SK-N-SH (cell line): ENCODE measurements at regions not wholly inside any gene's neighbourhood (a gene's known extent, or its start where the extent isn't known, plus 50 kb on each side); places are given as distances from the start of the nearest gene placed in this dataset.

ENCODE experiments used
- CTCF ChIP-seq: fragments of 200-600 bp; sonication (generic); IDR thresholded peaks from 2 replicates; pipeline ENCODE4 v1.6.1; 2017; ENCODE audit warnings: antibody characterized with exemption, mild to moderate bottlenecking, moderate library complexity
- MEF2A ChIP-seq: IDR thresholded peaks from 2 replicates; pipeline ENCODE4 v1.4.0; 2012; ENCODE audit warnings: low read depth, borderline replicate concordance
- RAD21 ChIP-seq: IDR thresholded peaks from 2 replicates; pipeline ENCODE4 v1.6.1; 2012; ENCODE audit warnings: mild to moderate bottlenecking, low read length
- SMC3 ChIP-seq: IDR thresholded peaks from 2 replicates; pipeline ENCODE4 v1.6.1; 2012; ENCODE audit warnings: low read depth, low read length, improper control_type of control experiment
- USF2 ChIP-seq: fragments of 150-350 bp; IDR thresholded peaks from 2 replicates; pipeline ENCODE4 v1.6.1; 2017; ENCODE audit warnings: antibody characterized with exemption, low read length, low read depth, borderline replicate concordance

GRCh38 chrX:8413279-8413678 is 51.4 kb upstream of the VCX3B start:
- TF ChIP-seq USF2 (no peak), RAD21 (no peak), CTCF (no peak), SMC3 (no peak), MEF2A (no peak)
